ENCODE measurements at regions not wholly inside any gene's neighbourhood (a gene's known extent, or its start where the extent isn't known, plus 50 kb on each side); places are given as distances from the start of the nearest gene placed in this dataset.

DNA sequence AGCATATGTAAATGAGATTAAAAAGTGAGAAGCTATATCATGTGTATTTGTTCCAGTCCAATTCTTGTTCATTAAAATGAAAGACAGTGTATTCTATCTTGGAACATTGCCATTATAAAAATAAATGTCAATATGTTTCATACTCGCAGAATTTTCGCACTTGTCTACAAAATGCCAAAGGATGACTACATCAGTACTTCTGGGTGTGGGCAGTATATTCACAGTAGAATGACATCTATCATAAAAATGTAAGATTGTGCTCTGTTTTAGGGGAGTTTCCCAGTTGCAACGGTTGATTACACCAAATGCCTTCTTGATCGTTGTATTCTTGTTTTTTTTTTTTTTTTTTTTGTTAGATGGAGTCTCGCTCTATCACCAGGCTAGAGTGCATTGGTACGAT, 292.3 kb upstream of the E2F7 start:
- Histone ChIP-seq H3K9ac (ENCODE audit: low read length) (no peak overlapping the region), H3K4me2 (ENCODE audit: low read length) (no peak overlapping the region), H3K36me3 (replicated peaks; ENCODE audit: low read depth, low read length) (no peaks in the 10 kb centered on the region), H3K27me3 (ENCODE audit: low read depth, low read length) (no peaks in the 10 kb centered on the region), H4K20me1 (ENCODE audit: insufficient read depth, low read length) (no peaks in the 10 kb centered on the region), H3K27ac (ENCODE audit: low read length) (no peak overlapping the region), H2AFZ (ENCODE audit: low read depth, low read length) (no peak overlapping the region), H3K4me1 (ENCODE audit: low read length) (no peaks in the 10 kb centered on the region), H3K79me2 (ENCODE audit: low read length) (no peaks in the 10 kb centered on the region), H3K9me3 (ENCODE audit: insufficient read depth, low read length) (no peaks in the 10 kb centered on the region), H3K4me3 (ENCODE audit: low read length) (no peak overlapping the region)
- no peak for TF ChIP-seq EZH2phosphoT487 (IDR thresholded peaks at IDR 0.05; ENCODE audit: low read depth)
- TF ChIP-seq, protein P1, sequence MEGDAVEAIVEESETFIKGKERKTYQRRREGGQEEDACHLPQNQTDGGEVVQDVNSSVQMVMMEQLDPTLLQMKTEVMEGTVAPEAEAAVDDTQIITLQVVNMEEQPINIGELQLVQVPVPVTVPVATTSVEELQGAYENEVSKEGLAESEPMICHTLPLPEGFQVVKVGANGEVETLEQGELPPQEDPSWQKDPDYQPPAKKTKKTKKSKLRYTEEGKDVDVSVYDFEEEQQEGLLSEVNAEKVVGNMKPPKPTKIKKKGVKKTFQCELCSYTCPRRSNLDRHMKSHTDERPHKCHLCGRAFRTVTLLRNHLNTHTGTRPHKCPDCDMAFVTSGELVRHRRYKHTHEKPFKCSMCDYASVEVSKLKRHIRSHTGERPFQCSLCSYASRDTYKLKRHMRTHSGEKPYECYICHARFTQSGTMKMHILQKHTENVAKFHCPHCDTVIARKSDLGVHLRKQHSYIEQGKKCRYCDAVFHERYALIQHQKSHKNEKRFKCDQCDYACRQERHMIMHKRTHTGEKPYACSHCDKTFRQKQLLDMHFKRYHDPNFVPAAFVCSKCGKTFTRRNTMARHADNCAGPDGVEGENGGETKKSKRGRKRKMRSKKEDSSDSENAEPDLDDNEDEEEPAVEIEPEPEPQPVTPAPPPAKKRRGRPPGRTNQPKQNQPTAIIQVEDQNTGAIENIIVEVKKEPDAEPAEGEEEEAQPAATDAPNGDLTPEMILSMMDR (IDR thresholded peaks at IDR 0.05; ENCODE audit: low read depth, low read length), result no peak

DNA sequence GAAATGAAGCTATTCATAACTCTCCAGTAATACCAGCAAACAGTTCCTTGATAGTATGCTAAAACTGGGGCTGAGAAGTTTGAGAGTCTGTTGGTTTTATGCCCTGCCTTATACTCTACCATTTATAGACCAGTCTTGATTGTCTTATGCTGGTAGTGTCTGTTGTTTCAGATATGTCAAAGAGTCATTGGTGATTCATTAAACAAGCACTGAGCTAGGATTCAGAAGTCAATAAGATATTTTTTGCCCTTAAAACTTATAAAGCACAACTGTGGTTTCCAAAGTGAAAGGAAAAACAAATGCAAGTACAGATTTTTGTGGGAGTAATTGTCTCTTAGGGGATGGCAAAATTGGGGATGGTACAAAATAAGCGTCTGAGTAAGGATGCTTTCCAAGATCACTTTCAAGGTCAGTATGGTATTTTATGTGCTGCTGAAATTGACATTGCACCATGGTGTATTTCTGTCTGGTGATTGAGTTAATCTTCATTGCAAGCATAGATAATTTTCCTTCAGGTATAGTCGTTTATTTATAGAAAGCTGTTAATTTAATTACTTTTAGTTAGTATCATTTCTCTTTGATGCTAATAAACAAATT, 289.5 kb upstream of the E2F7 start:
- no peak overlapping the region for H3K4me3 ChIP-seq (ENCODE audit: low read length)
- TF ChIP-seq, protein P1 (IDR thresholded peaks at IDR 0.05; ENCODE audit: low read depth, low read length), result no peak
- no peak for TF ChIP-seq EZH2phosphoT487 (IDR thresholded peaks at IDR 0.05; ENCODE audit: low read depth)
- no peak overlapping the region for H3K27ac ChIP-seq (ENCODE audit: low read length)

DNA sequence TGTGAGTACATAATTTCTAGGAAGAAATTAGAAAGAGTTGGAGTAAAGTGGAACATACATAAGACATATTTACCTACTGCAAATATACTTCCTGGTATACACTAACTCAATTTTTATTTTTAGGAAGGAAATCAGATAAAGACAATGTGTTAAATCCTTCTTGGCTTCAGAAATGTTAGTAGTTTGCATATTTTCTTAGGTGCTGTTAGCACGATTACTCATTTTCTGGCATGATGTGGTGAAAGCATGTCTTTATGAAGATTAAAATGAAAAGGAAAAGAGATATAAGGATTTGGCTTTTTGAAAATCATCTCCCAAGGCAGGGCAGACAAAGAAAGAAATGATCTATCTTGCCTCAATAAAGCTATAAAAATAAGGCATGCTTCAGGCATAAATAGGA, 287.6 kb upstream of the E2F7 start:
- no peaks in the 10 kb centered on the region for H3K79me2 ChIP-seq (ENCODE audit: low read length)
- H3K4me1 ChIP-seq (ENCODE audit: low read length), result peaks cover 3% of the 10 kb centered on the region
- no peaks in the 10 kb centered on the region for H3K36me3 ChIP-seq (replicated peaks; ENCODE audit: low read depth, low read length)
- no peak overlapping the region for H3K4me3 ChIP-seq (ENCODE audit: low read length)
- H3K9ac ChIP-seq (ENCODE audit: low read length), result no peak overlapping the region
- no peak overlapping the region for H3K27ac ChIP-seq (ENCODE audit: low read length)
- no peaks in the 10 kb centered on the region for H3K9me3 ChIP-seq (ENCODE audit: insufficient read depth, low read length)
- H3K4me2 ChIP-seq (ENCODE audit: low read length), result no peak overlapping the region
- no peaks in the 10 kb centered on the region for H4K20me1 ChIP-seq (ENCODE audit: insufficient read depth, low read length)
- no peak for TF ChIP-seq EZH2phosphoT487 (IDR thresholded peaks at IDR 0.05; ENCODE audit: low read depth)
- TF ChIP-seq, protein P1 (IDR thresholded peaks at IDR 0.05; ENCODE audit: low read depth, low read length), result no peak
- H2AFZ ChIP-seq (ENCODE audit: low read depth, low read length), result no peak overlapping the region
- no peaks in the 10 kb centered on the region for H3K27me3 ChIP-seq (ENCODE audit: low read depth, low read length)

More for the DNA sequence above, 289.5 kb upstream of the E2F7 start:
- H3K9me3 ChIP-seq (ENCODE audit: insufficient read depth, low read length), result no peaks in the 10 kb centered on the region
- no peaks in the 10 kb centered on the region for H3K27me3 ChIP-seq (ENCODE audit: low read depth, low read length)
- no peak overlapping the region for H2AFZ ChIP-seq (ENCODE audit: low read depth, low read length)
- H3K79me2 ChIP-seq (ENCODE audit: low read length), result no peaks in the 10 kb centered on the region
- H4K20me1 ChIP-seq (ENCODE audit: insufficient read depth, low read length), result no peaks in the 10 kb centered on the region
- H3K4me2 ChIP-seq (ENCODE audit: low read length), result no peak overlapping the region
- no peak overlapping the region for H3K9ac ChIP-seq (ENCODE audit: low read length)
- H3K4me1 ChIP-seq (ENCODE audit: low read length), result no peaks in the 10 kb centered on the region
- H3K36me3 ChIP-seq (replicated peaks; ENCODE audit: low read depth, low read length), result no peaks in the 10 kb centered on the region

DNA sequence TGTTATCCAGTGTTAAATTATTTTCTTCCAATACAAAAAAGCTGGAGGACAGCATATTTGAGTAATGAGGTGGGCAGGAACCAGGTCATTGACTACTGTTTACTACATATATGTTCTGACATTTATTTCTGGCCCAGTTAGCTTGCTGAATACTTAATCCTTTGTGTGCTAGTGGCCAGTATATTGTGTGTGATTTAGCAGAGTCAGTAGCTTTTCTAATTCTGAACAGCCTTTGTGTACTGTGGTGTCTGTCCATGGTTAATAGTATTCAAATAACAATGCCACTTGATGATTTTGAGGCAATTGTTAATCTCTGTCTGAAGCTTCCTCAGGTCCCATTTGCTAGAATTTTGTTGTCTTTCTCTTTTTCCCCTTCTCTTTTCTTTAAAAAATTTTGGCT, 286.5 kb upstream of the E2F7 start:
- TF ChIP-seq, protein P1 (IDR thresholded peaks at IDR 0.05; ENCODE audit: low read depth, low read length), result no peak
- TF ChIP-seq EZH2phosphoT487 (IDR thresholded peaks at IDR 0.05; ENCODE audit: low read depth), result no peak
- no peak overlapping the region for H3K4me3 ChIP-seq (ENCODE audit: low read length)

More for the DNA sequence above, 286.5 kb upstream of the E2F7 start:
- Histone ChIP-seq H3K27me3 (ENCODE audit: low read depth, low read length) (no peaks in the 10 kb centered on the region), H3K79me2 (ENCODE audit: low read length) (no peaks in the 10 kb centered on the region), H4K20me1 (ENCODE audit: insufficient read depth, low read length) (no peaks in the 10 kb centered on the region), H3K4me2 (ENCODE audit: low read length) (no peak overlapping the region), H3K27ac (ENCODE audit: low read length) (no peak overlapping the region), H2AFZ (ENCODE audit: low read depth, low read length) (no peak overlapping the region), H3K9ac (ENCODE audit: low read length) (no peak overlapping the region), H3K4me1 (ENCODE audit: low read length) (peaks cover 7% of the 10 kb centered on the region), H3K9me3 (ENCODE audit: insufficient read depth, low read length) (no peaks in the 10 kb centered on the region), H3K36me3 (replicated peaks; ENCODE audit: low read depth, low read length) (no peaks in the 10 kb centered on the region)
